NT2/D1 (cell line): ENCODE measurements at regions not wholly inside any gene's neighbourhood (a gene's known extent, or its start where the extent isn't known, plus 50 kb on each side); places are given as distances from the start of the nearest gene placed in this dataset.

Source experiments
- DNase-seq: peaks from one replicate; pipeline ENCODE4 v3.0.0-alpha.2; 2011; ENCODE audit warnings: low read depth, low spot score
- H3K27me3 ChIP-seq: 2 replicates; pipeline ENCODE4 v1.6.0; 2011; ENCODE audit warnings: mild to moderate bottlenecking; ENCODE audit not compliant: insufficient read length, insufficient read depth
- H3K36me3 ChIP-seq: 2 replicates; pipeline ENCODE4 v1.6.1; 2011; ENCODE audit warnings: mild to moderate bottlenecking, low read length, mixed read lengths; ENCODE audit not compliant: insufficient read depth, insufficient read length
- H3K4me1 ChIP-seq: 2 replicates; pipeline ENCODE4 v1.5.1; 2011; ENCODE audit not compliant: insufficient read depth, insufficient read length
- H3K4me3 ChIP-seq: 2 replicates; pipeline ENCODE4 v1.5.1; 2011; ENCODE audit warnings: low read depth; ENCODE audit not compliant: insufficient read length
- H3K9ac ChIP-seq: 2 replicates; pipeline ENCODE4 v1.6.0; 2011; ENCODE audit warnings: low read depth; ENCODE audit not compliant: insufficient read length
- H3K9me3 ChIP-seq: 2 replicates; pipeline ENCODE4 v1.5.1; 2011; ENCODE audit warnings: mild to moderate bottlenecking, low read length; ENCODE audit not compliant: insufficient read depth
- SUZ12 ChIP-seq: IDR thresholded peaks from 2 replicates; pipeline ENCODE4 v1.6.1; 2011; ENCODE audit not compliant: insufficient read length, insufficient read depth; ENCODE audit errors: extremely low read depth
- YY1 ChIP-seq: IDR thresholded peaks from 2 replicates; pipeline ENCODE4 v1.6.1; 2011; ENCODE audit not compliant: insufficient read length, insufficient read depth
- ZNF274 ChIP-seq: IDR thresholded peaks from 2 replicates; pipeline ENCODE4 v1.6.1; 2011; ENCODE audit warnings: mild to moderate bottlenecking, low read depth, low read length

DNA sequence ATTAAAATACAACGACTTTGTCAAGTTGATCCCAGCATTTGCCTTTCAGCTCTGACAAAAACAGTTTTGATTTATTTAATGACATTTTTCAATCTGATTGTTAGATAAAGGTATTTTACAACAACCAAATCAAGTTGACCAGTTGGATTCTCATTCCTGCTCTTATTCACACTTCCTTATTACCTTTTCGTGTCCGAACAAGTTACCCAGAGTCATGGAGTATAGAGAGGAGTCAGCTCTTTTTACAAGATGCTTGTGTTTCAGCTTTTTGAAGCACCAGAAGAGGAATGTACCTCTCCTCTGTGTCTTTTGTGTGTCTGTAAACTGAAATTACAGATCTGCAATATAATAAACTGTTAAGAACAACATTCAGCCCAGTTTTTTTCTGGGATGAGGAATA is 151.3 kb upstream of the TMEM161B start:
- no peak for DNase-seq
- no peaks in the 10 kb centered on the region for H3K9me3 ChIP-seq
- no peak overlapping the region for H3K9ac ChIP-seq

GRCh38 chr5:88407341-88407740 is 138.7 kb upstream of the TMEM161B start:
- Histone ChIP-seq H3K4me3 (no peak overlapping the region), H3K9ac (no peak overlapping the region), H3K9me3 (no peaks in the 10 kb centered on the region), H3K27me3 (no peaks in the 10 kb centered on the region), H3K4me1 (no peaks in the 10 kb centered on the region), H3K36me3 (no peaks in the 10 kb centered on the region)
- TF ChIP-seq ZNF274, result no peak
- no peak for TF ChIP-seq YY1
- no peak for TF ChIP-seq SUZ12
- no peak for DNase-seq

More for the DNA sequence above, 151.3 kb upstream of the TMEM161B start:
- H3K4me1 ChIP-seq, result no peaks in the 10 kb centered on the region
- TF ChIP-seq ZNF274 (no peak), YY1 (no peak)
- no peaks in the 10 kb centered on the region for H3K27me3 ChIP-seq
- H3K36me3 ChIP-seq, result no peaks in the 10 kb centered on the region
- no peak overlapping the region for H3K4me3 ChIP-seq

GRCh38 chr5:88405783-88406182 is 137.1 kb upstream of the TMEM161B start:
- TF ChIP-seq YY1 (no peak), SUZ12 (no peak), ZNF274 (no peak)
- H3K9me3 ChIP-seq, result no peaks in the 10 kb centered on the region
- no peaks in the 10 kb centered on the region for H3K4me1 ChIP-seq
- H3K9ac ChIP-seq, result no peak overlapping the region
- no peaks in the 10 kb centered on the region for H3K36me3 ChIP-seq
- no peak for DNase-seq
- H3K4me3 ChIP-seq, result no peak overlapping the region
- H3K27me3 ChIP-seq, result no peaks in the 10 kb centered on the region

DNA sequence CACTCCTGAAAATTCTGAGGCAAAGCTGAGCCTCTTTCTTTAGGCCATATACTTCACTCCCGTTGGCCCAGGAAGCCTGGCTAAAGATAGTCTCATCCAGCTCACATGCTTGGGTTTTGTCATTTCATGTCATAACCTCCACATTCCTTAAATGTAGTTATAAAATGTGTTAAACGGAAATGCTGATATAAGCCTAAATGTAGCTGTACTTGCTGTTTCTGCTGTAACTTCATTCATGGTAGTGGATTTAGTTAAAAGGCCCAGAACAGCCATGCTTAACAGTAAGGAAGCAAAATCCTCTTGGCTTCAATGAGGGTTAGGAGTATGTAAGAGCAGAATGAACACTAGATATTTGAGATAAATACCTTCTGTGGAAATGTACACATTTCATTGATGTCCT is 135.8 kb upstream of the TMEM161B start:
- no peak overlapping the region for H3K4me3 ChIP-seq
- TF ChIP-seq SUZ12, result no peak
- TF ChIP-seq YY1, result no peak
- no peak for TF ChIP-seq ZNF274

DNA sequence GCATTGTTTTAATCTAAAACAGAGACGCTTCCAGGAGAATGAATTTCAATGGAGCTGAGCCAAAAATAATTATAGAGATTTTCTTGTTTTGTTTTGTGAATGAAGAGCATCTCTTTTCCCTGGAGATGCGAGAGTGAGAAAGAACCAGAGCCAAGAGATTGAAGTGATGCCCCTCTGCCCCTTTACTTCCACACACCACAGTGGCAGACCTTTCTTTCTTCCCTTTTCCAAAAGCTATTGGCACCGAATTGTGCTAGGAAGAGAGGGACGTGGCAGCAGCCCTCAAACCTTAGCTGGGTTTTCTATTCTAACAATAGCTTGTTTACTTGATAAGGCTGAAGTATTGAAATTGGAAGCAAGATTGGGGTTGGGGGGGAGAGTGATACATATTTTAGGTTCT is 133.0 kb upstream of the TMEM161B start:
- no peaks in the 10 kb centered on the region for H3K27me3 ChIP-seq
- TF ChIP-seq ZNF274 (no peak), SUZ12 (no peak), YY1 (no peak)
- H3K36me3 ChIP-seq, result no peaks in the 10 kb centered on the region
- H3K9ac ChIP-seq, result no peak overlapping the region
- DNase-seq, result no peak
- H3K9me3 ChIP-seq, result no peaks in the 10 kb centered on the region
- no peak overlapping the region for H3K4me3 ChIP-seq
- peaks cover 3% of the 10 kb centered on the region for H3K4me1 ChIP-seq

More for the DNA sequence above, 135.8 kb upstream of the TMEM161B start:
- no peaks in the 10 kb centered on the region for H3K27me3 ChIP-seq
- no peaks in the 10 kb centered on the region for H3K36me3 ChIP-seq
- no peaks in the 10 kb centered on the region for H3K4me1 ChIP-seq
- no peaks in the 10 kb centered on the region for H3K9me3 ChIP-seq
- no peak overlapping the region for H3K9ac ChIP-seq
- no peak for DNase-seq

GRCh38 chr5:88401228-88401627 is 132.6 kb upstream of the TMEM161B start:
- DNase-seq, result no peak
- no peak overlapping the region for H3K4me3 ChIP-seq
- no peaks in the 10 kb centered on the region for H3K9me3 ChIP-seq
- no peaks in the 10 kb centered on the region for H3K36me3 ChIP-seq
- no peaks in the 10 kb centered on the region for H3K27me3 ChIP-seq
- peaks cover 5% of the 10 kb centered on the region for H3K4me1 ChIP-seq
- no peak overlapping the region for H3K9ac ChIP-seq
- TF ChIP-seq ZNF274, result no peak
- TF ChIP-seq SUZ12, result no peak
- no peak for TF ChIP-seq YY1

- no peak overlapping the region for H3K4me3 ChIP-seq
- H3K27me3 ChIP-seq, result no peaks in the 10 kb centered on the region
- no peak overlapping the region for H3K9ac ChIP-seq
- H3K36me3 ChIP-seq, result no peaks in the 10 kb centered on the region
- DNase-seq, result no peak
- no peaks in the 10 kb centered on the region for H3K9me3 ChIP-seq
- peaks cover 5% of the 10 kb centered on the region for H3K4me1 ChIP-seq
- TF ChIP-seq SUZ12 (no peak), YY1 (no peak), ZNF274 (no peak)
Measured at GRCh38 chr5:88399561-88399960, 130.9 kb upstream of the TMEM161B start.

GRCh38 chr5:88398316-88398715 is 129.7 kb upstream of the TMEM161B start:
- Histone ChIP-seq H3K9ac (no peak overlapping the region), H3K4me1 (peaks cover 5% of the 10 kb centered on the region), H3K4me3 (no peak overlapping the region), H3K27me3 (no peaks in the 10 kb centered on the region), H3K9me3 (no peaks in the 10 kb centered on the region), H3K36me3 (no peaks in the 10 kb centered on the region)
- no peak for DNase-seq
- TF ChIP-seq ZNF274 (no peak), YY1 (no peak), SUZ12 (no peak)
